SK-N-SH (cell line): ENCODE measurements at regions not wholly inside any gene's neighbourhood (a gene's known extent, or its start where the extent isn't known, plus 50 kb on each side); places are given as distances from the start of the nearest gene placed in this dataset.

Source experiments
- CTCF ChIA-PET: fragments of 300-600, 350-600 bp; formaldehyde crosslinking; extraction: SDS; loops from one replicate; lab custom pipeline; 2021; lab: Yijun Ruan, JAX
- POLR2A ChIA-PET: fragments of 350-600 bp; sonication (Branson Sonifier 250); formaldehyde crosslinking; extraction: SDS; loops from one replicate; lab custom pipeline; 2020; ENCODE audit warnings: antibody characterized with exemption, inconsistent platforms; lab: Yijun Ruan, JAX
- DNase-seq: peaks from one replicate; pipeline ENCODE4 v3.0.0; 2012
- H2AFZ ChIP-seq: fragments of 200-600 bp; sonication (generic); 2 replicates; pipeline ENCODE4 v1.8.1; 2016; ENCODE audit warnings: antibody characterized with exemption, mild to moderate bottlenecking, low read depth
- H3F3A ChIP-seq: fragments of 200-600 bp; sonication (generic); replicated peaks from 2 replicates; pipeline ENCODE3; 2016; ENCODE audit warnings: antibody characterized with exemption, mild to moderate bottlenecking; ENCODE audit not compliant: insufficient read depth
- H3K27ac ChIP-seq, 2 experiments: fragments of 200-500 bp in 1 of 2; fragments of 200-600 bp in 1 of 2; sonication (Bioruptor generic) in 1 of 2; sonication (generic), shearing (Covaris generic) in 1 of 2; 2 replicates each; pipeline versions ENCODE4 v1.5.1 to v1.6.1; 2014 to 2016; ENCODE audit warnings: low read depth in 2 of 2, inconsistent platforms in 1 of 2, low read length in 1 of 2, mild to moderate bottlenecking in 1 of 2, mixed read lengths in 1 of 2
- H3K27me3 ChIP-seq: fragments of 200-600 bp; sonication (generic), shearing (Covaris generic); 2 replicates; pipeline ENCODE4 v1.6.1; 2016; ENCODE audit warnings: mixed run types; ENCODE audit not compliant: insufficient read depth
- H3K36me3 ChIP-seq, 2 experiments: fragments of 200-500 bp in 1 of 2; fragments of 200-600 bp in 1 of 2; sonication (Bioruptor generic) in 1 of 2; sonication (generic) in 1 of 2; replicated peaks in 1 of 2; 2 replicates each; pipeline versions ENCODE3 to v1.5.1; 2014 to 2016; ENCODE audit warnings: low read length in 1 of 2, mild to moderate bottlenecking in 1 of 2; ENCODE audit not compliant: insufficient read depth in 2 of 2, control insufficient read depth in 1 of 2
- H3K4me1 ChIP-seq, 2 experiments: fragments of 200-500 bp in 1 of 2; fragments of 200-600 bp in 1 of 2; sonication (Bioruptor generic) in 1 of 2; sonication (generic), shearing (Covaris generic) in 1 of 2; 2 replicates each; pipeline versions ENCODE4 v1.5.1 to v1.6.1; 2014 to 2016; ENCODE audit warnings: low read depth in 1 of 2, low read length in 1 of 2, mixed run types in 1 of 2; ENCODE audit not compliant: insufficient read depth in 2 of 2, control insufficient read depth in 1 of 2
- H3K4me2 ChIP-seq: fragments of 200-600 bp; sonication (generic), shearing (Covaris generic); 2 replicates; pipeline ENCODE4 v1.6.1; 2017; ENCODE audit warnings: mixed run types
- H3K4me3 ChIP-seq, 2 experiments: fragments of 200-500 bp in 1 of 2; fragments of 200-600 bp in 1 of 2; sonication (Bioruptor generic) in 1 of 2; sonication (generic), shearing (Covaris generic) in 1 of 2; 2 replicates each; pipeline versions ENCODE4 v1.5.1 to v1.8.1; 2014 to 2016; ENCODE audit warnings: low read depth in 2 of 2, inconsistent platforms in 1 of 2, low read length in 1 of 2, mild to moderate bottlenecking in 1 of 2, mixed read lengths in 1 of 2, moderate library complexity in 1 of 2
- H3K79me2 ChIP-seq: fragments of 200-600 bp; sonication (generic); 2 replicates; pipeline ENCODE4 v1.8.1; 2017; ENCODE audit warnings: mild to moderate bottlenecking; ENCODE audit not compliant: insufficient read depth
- H3K9ac ChIP-seq: fragments of 200-600 bp; sonication (generic); 2 replicates; pipeline ENCODE4 v1.6.1; 2017; ENCODE audit warnings: mixed run types
- H3K9me2 ChIP-seq: fragments of 200-600 bp; sonication (generic); 2 replicates; pipeline ENCODE4 v1.6.1; 2017; ENCODE audit warnings: mixed run types
- H3K9me3 ChIP-seq: fragments of 200-600 bp; sonication (generic); 2 replicates; pipeline ENCODE4 v1.6.1; 2017; ENCODE audit warnings: mixed run types, mild to moderate bottlenecking, moderate library complexity
- H4K20me1 ChIP-seq: fragments of 200-600 bp; sonication (generic); 2 replicates; pipeline ENCODE4 v1.6.1; 2017; ENCODE audit warnings: mild to moderate bottlenecking, mixed run types; ENCODE audit not compliant: insufficient read depth
- EP300 ChIP-seq, 2 experiments: IDR thresholded peaks; 2 replicates each; pipeline versions ENCODE4 v1.4.0 to v1.6.1; 2012; ENCODE audit warnings: borderline replicate concordance in 1 of 2, low read depth in 1 of 2, low read length in 1 of 2
- FOSL2 ChIP-seq: IDR thresholded peaks from 2 replicates; pipeline ENCODE4 v1.4.0; 2012; ENCODE audit warnings: low read depth, mild to moderate bottlenecking, moderate library complexity, borderline replicate concordance
- FOXM1 ChIP-seq: IDR thresholded peaks from 2 replicates; pipeline ENCODE4 v1.4.0; 2012; ENCODE audit warnings: low read depth, mild to moderate bottlenecking
- GATA2 ChIP-seq: sonication (generic); formaldehyde crosslinking; IDR thresholded peaks from 2 replicates; pipeline ENCODE4 v1.5.0; 2020; ENCODE audit warnings: mild to moderate bottlenecking, missing genetic modification reagents
- MEF2A ChIP-seq: IDR thresholded peaks from 2 replicates; pipeline ENCODE4 v1.4.0; 2012; ENCODE audit warnings: low read depth, borderline replicate concordance
- MXI1 ChIP-seq: IDR thresholded peaks from 2 replicates; pipeline ENCODE4 v1.6.1; 2012; ENCODE audit warnings: mild to moderate bottlenecking, low read depth, low read length, improper control_type of control experiment
- NFIC ChIP-seq: IDR thresholded peaks from 2 replicates; pipeline ENCODE4 v1.4.0; 2012; ENCODE audit warnings: borderline replicate concordance
- NRF1 ChIP-seq: IDR thresholded peaks from 2 replicates; pipeline ENCODE4 v1.6.1; 2012; ENCODE audit warnings: low read depth, mild to moderate bottlenecking, low read length
- PBX3 ChIP-seq: IDR thresholded peaks from 2 replicates; pipeline ENCODE4; 2012
- POLR2AphosphoS5 ChIP-seq: IDR thresholded peaks from 2 replicates; pipeline ENCODE4 v1.6.1; 2012; ENCODE audit warnings: low read depth, low read length
- RAD21 ChIP-seq: IDR thresholded peaks from 2 replicates; pipeline ENCODE4 v1.6.1; 2012; ENCODE audit warnings: mild to moderate bottlenecking, low read length
- RFX5 ChIP-seq: IDR thresholded peaks from 2 replicates; pipeline ENCODE4 v1.6.1; 2012; ENCODE audit warnings: mild to moderate bottlenecking, improper control_type of control experiment, low read length
- TCF12 ChIP-seq: IDR thresholded peaks from 2 replicates; pipeline ENCODE4 v1.4.0; 2012
- TEAD4 ChIP-seq: IDR thresholded peaks from 2 replicates; pipeline ENCODE4 v1.4.0; 2012; ENCODE audit warnings: mild to moderate bottlenecking, borderline replicate concordance; ENCODE audit not compliant: insufficient read depth
- WGBS: methylation state at CpG from one replicate; pipeline ENCODE4 v1.1.6; 2017; ENCODE audit warnings: low lambda C conversion rate; 5-methylcytosine and 5-hydroxymethylcytosine counted together
- TF ChIP-seq, protein P1 (sequence below): IDR thresholded peaks from 2 replicates; pipeline ENCODE4 v1.4.0; 2012; ENCODE audit warnings: low read depth, borderline replicate concordance
- TF ChIP-seq, protein P2 (sequence below): IDR thresholded peaks from 2 replicates; pipeline ENCODE4 v1.4.0; 2012; ENCODE audit warnings: low read depth
- TF ChIP-seq, protein P3 (sequence below): fragments of 150-350 bp; IDR thresholded peaks from 2 replicates; pipeline ENCODE4 v1.6.1; 2016; ENCODE audit warnings: mild to moderate bottlenecking, low read depth, low read length
- TF ChIP-seq, protein P4 (sequence below): fragments of 150-350 bp; IDR thresholded peaks from 2 replicates; pipeline ENCODE4 v1.6.1; 2017; ENCODE audit warnings: antibody characterized with exemption, low read length, low read depth, borderline replicate concordance
- TF ChIP-seq, protein P5 (sequence below): fragments of 200-600 bp; sonication (generic); IDR thresholded peaks from 2 replicates; pipeline ENCODE4 v1.6.1; 2017; ENCODE audit warnings: antibody characterized with exemption, mild to moderate bottlenecking, moderate library complexity

DNA sequence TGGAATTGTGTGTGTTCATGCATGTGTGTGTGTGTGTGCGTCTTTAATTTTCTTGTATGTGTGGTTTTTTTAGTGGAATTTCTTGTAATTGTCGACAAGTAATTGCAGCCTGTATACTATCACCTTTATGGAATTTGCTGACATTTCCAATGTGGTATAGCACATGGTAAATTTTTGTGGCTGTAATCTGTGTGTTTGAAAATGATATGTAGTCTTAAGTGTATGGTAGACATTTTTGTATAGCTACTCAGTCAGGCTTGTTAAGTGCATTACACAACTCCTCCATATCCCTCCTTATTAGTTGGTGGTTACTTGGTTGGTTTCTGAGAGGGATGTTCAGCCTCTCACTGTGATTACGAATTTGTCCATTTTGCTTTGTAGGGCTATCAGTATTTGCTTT lies 384.5 kb upstream of the HSF2 start:
- H3K36me3 ChIP-seq = no peaks in the 10 kb centered on the region
- H3K27ac ChIP-seq = no peak overlapping the region
- H3K4me2 ChIP-seq = no peak overlapping the region
- no peaks in the 10 kb centered on the region for H3K9me3 ChIP-seq
- CTCF ChIA-PET = no interaction called here
- H3K4me1 ChIP-seq = no peaks in the 10 kb centered on the region; a peak in 1 of 4 replicates
- no peaks in the 10 kb centered on the region for H3K9me2 ChIP-seq
- H2AFZ ChIP-seq = no peak overlapping the region
- H3K79me2 ChIP-seq = no peaks in the 10 kb centered on the region
- no peak overlapping the region for H3K9ac ChIP-seq
- no peaks in the 10 kb centered on the region for H4K20me1 ChIP-seq
- H3K27me3 ChIP-seq = no peaks in the 10 kb centered on the region
- H3F3A ChIP-seq = no peaks in the 10 kb centered on the region
- no peak for DNase-seq
- no peak overlapping the region for H3K4me3 ChIP-seq
- POLR2A ChIA-PET = no interaction called here
- TF ChIP-seq, protein P1, sequence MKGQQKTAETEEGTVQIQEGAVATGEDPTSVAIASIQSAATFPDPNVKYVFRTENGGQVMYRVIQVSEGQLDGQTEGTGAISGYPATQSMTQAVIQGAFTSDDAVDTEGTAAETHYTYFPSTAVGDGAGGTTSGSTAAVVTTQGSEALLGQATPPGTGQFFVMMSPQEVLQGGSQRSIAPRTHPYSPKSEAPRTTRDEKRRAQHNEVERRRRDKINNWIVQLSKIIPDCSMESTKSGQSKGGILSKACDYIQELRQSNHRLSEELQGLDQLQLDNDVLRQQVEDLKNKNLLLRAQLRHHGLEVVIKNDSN = no peak
- TF ChIP-seq TCF12 = 0 out of 2 replicates have a peak, but pooled peaks have one; percentile 13
- 75% methylated on average over 3 of the region's 3 CpGs for WGBS

DNA sequence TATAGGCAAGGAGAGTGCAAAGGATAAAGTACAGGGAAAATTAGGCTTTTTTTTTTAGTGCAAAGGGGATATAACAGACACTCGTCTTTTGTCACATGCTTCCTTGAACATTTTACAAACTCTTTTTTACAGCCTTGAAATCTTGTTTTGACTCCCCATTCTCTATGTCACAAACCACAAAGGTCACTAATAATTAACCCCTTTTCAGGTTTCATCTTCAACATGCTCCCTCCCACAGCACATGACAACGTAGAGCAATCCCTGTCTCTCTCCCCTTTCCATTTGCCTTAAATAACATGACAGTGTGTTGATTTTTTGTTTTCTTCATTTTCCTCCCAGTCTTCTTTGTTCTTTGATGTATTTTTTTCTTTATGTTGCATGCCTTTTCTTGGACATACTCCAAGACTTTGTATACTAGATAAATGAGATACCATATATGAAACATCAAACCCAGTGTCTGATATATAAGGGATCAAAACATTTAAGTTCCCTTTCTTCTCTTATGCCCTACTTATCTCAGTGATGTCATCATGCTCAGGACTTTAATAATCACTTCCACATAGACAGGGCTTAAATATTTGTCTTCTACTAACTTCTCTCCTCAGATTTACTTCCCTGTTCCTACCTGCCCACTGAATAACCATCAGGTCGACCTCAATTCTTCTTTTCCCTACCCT lies 378.7 kb upstream of the HSF2 start:
- Histone ChIP-seq H3K4me2 (no peak overlapping the region), H3F3A (no peaks in the 10 kb centered on the region), H3K4me3 (no peak overlapping the region), H3K79me2 (no peaks in the 10 kb centered on the region), H2AFZ (no peak overlapping the region), H3K9me2 (no peaks in the 10 kb centered on the region), H3K36me3 (no peaks in the 10 kb centered on the region), H3K9me3 (no peaks in the 10 kb centered on the region), H4K20me1 (no peaks in the 10 kb centered on the region), H3K9ac (no peak overlapping the region), H3K4me1 (no peaks in the 10 kb centered on the region), H3K27me3 (no peaks in the 10 kb centered on the region), H3K27ac (no peak overlapping the region)
- ChIA-PET CTCF (no interaction called here), POLR2A (no interaction called here)
- WGBS = 61% methylated on average over 3 of the region's 3 CpGs
- DNase-seq = no peak
- TF ChIP-seq, protein P2, sequence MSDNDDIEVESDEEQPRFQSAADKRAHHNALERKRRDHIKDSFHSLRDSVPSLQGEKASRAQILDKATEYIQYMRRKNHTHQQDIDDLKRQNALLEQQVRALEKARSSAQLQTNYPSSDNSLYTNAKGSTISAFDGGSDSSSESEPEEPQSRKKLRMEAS = no peak
- TF ChIP-seq TEAD4 (no peak), NFIC (no peak), MEF2A (no peak), RFX5 (no peak), FOSL2 (no peak), POLR2AphosphoS5 (no peak), GATA2 (CRISPR knock-in tag) (no peak), MXI1 (no peak), RAD21 (no peak), EP300 (IDR thresholded peaks at IDR 0.05; ENCODE audit: borderline replicate concordance in 1 of 2, low read depth in 1 of 2, low read length in 1 of 2) (no peak), NRF1 (no peak), FOXM1 (no peak), PBX3 (no peak)
- TF ChIP-seq, protein P1 = no peak
- TF ChIP-seq, protein P3, sequence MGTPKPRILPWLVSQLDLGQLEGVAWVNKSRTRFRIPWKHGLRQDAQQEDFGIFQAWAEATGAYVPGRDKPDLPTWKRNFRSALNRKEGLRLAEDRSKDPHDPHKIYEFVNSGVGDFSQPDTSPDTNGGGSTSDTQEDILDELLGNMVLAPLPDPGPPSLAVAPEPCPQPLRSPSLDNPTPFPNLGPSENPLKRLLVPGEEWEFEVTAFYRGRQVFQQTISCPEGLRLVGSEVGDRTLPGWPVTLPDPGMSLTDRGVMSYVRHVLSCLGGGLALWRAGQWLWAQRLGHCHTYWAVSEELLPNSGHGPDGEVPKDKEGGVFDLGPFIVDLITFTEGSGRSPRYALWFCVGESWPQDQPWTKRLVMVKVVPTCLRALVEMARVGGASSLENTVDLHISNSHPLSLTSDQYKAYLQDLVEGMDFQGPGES = no peak
- TF ChIP-seq, protein P4, sequence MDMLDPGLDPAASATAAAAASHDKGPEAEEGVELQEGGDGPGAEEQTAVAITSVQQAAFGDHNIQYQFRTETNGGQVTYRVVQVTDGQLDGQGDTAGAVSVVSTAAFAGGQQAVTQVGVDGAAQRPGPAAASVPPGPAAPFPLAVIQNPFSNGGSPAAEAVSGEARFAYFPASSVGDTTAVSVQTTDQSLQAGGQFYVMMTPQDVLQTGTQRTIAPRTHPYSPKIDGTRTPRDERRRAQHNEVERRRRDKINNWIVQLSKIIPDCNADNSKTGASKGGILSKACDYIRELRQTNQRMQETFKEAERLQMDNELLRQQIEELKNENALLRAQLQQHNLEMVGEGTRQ = no peak
- TF ChIP-seq, protein P5, sequence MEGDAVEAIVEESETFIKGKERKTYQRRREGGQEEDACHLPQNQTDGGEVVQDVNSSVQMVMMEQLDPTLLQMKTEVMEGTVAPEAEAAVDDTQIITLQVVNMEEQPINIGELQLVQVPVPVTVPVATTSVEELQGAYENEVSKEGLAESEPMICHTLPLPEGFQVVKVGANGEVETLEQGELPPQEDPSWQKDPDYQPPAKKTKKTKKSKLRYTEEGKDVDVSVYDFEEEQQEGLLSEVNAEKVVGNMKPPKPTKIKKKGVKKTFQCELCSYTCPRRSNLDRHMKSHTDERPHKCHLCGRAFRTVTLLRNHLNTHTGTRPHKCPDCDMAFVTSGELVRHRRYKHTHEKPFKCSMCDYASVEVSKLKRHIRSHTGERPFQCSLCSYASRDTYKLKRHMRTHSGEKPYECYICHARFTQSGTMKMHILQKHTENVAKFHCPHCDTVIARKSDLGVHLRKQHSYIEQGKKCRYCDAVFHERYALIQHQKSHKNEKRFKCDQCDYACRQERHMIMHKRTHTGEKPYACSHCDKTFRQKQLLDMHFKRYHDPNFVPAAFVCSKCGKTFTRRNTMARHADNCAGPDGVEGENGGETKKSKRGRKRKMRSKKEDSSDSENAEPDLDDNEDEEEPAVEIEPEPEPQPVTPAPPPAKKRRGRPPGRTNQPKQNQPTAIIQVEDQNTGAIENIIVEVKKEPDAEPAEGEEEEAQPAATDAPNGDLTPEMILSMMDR = no peak
